WTC11 (cell line): ENCODE measurements at regions not wholly inside any gene's neighbourhood (a gene's known extent, or its start where the extent isn't known, plus 50 kb on each side); places are given as distances from the start of the nearest gene placed in this dataset.

ENCODE experiments used
- ATAC-seq: fragments of 200-7000 bp; cut with Tn5 transposase; 2 replicates; pipeline ENCODE4 v1.10.0; 2021; ENCODE audit warnings: mild to moderate bottlenecking, moderate library complexity
- CTCF ChIA-PET: fragments of 300-600 bp; sonication (Branson Sonifier 250); formaldehyde crosslinking; loops from one replicate; lab custom pipeline; 2021; ENCODE audit warnings: antibody characterized with exemption; lab: Charles Lee
- POLR2A ChIA-PET: fragments of 350-600 bp; sonication (Branson Sonifier 250); formaldehyde crosslinking; loops from one replicate; lab custom pipeline; 2021; ENCODE audit warnings: antibody characterized with exemption; lab: Charles Lee
- DNase-seq: peaks from one replicate; pipeline ENCODE4 v3.0.0; 2021; ENCODE audit warnings: low spot score
- H3K27ac Mint-ChIP-seq: 2 replicates; pipeline ENCODE4 v1.8.0; 2021; ENCODE audit warnings: mixed read lengths
- H3K27me3 Mint-ChIP-seq: 2 replicates; pipeline ENCODE4 v1.8.0; 2021; ENCODE audit warnings: low read depth, mild to moderate bottlenecking, moderate library complexity, mixed read lengths
- H3K36me3 Mint-ChIP-seq: 2 replicates; pipeline ENCODE4 v1.8.0; 2021; ENCODE audit warnings: mixed read lengths
- H3K4me1 Mint-ChIP-seq: 2 replicates; pipeline ENCODE4 v1.8.0; 2022; ENCODE audit warnings: mixed read lengths
- H3K4me3 Mint-ChIP-seq: 2 replicates; pipeline ENCODE4 v1.8.0; 2021; ENCODE audit warnings: mild to moderate bottlenecking, moderate library complexity, mixed read lengths
- H3K9me3 Mint-ChIP-seq: 2 replicates; pipeline ENCODE4 v1.8.0; 2021; ENCODE audit warnings: mixed read lengths
- ATF6 ChIP-seq: sonication (generic); formaldehyde crosslinking; IDR thresholded peaks from 2 replicates; pipeline ENCODE4 v1.8.1; 2023; ENCODE audit warnings: mild to moderate bottlenecking, missing genetic modification reagents
- CDX4 ChIP-seq: fragments of 250-450 bp; sonication (Bioruptor Pico); IDR thresholded peaks from 2 replicates; pipeline ENCODE4 v1.9.0; 2021; ENCODE audit warnings: moderate library complexity, mild to moderate bottlenecking, inconsistent platforms, borderline replicate concordance
- E2F1 ChIP-seq: sonication (generic); formaldehyde crosslinking; IDR thresholded peaks from 2 replicates; pipeline ENCODE4 v1.8.0; 2022; ENCODE audit warnings: mild to moderate bottlenecking, missing genetic modification reagents
- ELF4 ChIP-seq: sonication (generic); formaldehyde crosslinking; IDR thresholded peaks from 2 replicates; pipeline ENCODE4 v1.8.1; 2022; ENCODE audit warnings: low read depth, mild to moderate bottlenecking, moderate library complexity, missing genetic modification reagents
- ERG ChIP-seq: fragments of 250-450 bp; sonication (Bioruptor Pico); IDR thresholded peaks from 2 replicates; pipeline ENCODE4 v1.8.0; 2021; ENCODE audit warnings: mild to moderate bottlenecking
- FOXP1 ChIP-seq: sonication (generic); formaldehyde crosslinking; IDR thresholded peaks from 2 replicates; pipeline ENCODE4 v1.8.0; 2022; ENCODE audit warnings: missing genetic modification reagents, mild to moderate bottlenecking, moderate library complexity, borderline replicate concordance
- FOXP4 ChIP-seq: sonication (generic); formaldehyde crosslinking; IDR thresholded peaks from 2 replicates; pipeline ENCODE4 v1.8.0; 2022; ENCODE audit warnings: mild to moderate bottlenecking, missing genetic modification reagents
- KAT7 ChIP-seq: sonication (generic); formaldehyde crosslinking; IDR thresholded peaks from 2 replicates; pipeline ENCODE4 v1.8.1; 2023; ENCODE audit warnings: missing genetic modification reagents, mild to moderate bottlenecking, borderline replicate concordance
- MAX ChIP-seq: sonication (generic); formaldehyde crosslinking; IDR thresholded peaks from 2 replicates; pipeline ENCODE4 v1.8.0; 2022; ENCODE audit warnings: mild to moderate bottlenecking, missing genetic modification reagents
- NFATC4 ChIP-seq: fragments of 250-450 bp; sonication (Bioruptor Pico); IDR thresholded peaks from 2 replicates; pipeline ENCODE4 v1.9.0; 2021; ENCODE audit warnings: mild to moderate bottlenecking
- NFYB ChIP-seq: sonication (generic); formaldehyde crosslinking; conservative IDR thresholded peaks from 2 replicates; pipeline ENCODE4 v1.8.0; 2022; ENCODE audit warnings: low read depth, missing genetic modification reagents
- NR1H2 ChIP-seq: sonication (generic); formaldehyde crosslinking; IDR thresholded peaks from 2 replicates; pipeline ENCODE4 v1.9.0; 2021; ENCODE audit warnings: mild to moderate bottlenecking, moderate library complexity, missing genetic modification reagents
- SMAD4 ChIP-seq: sonication (generic); formaldehyde crosslinking; IDR thresholded peaks from 2 replicates; pipeline ENCODE4 v1.8.0; 2022; ENCODE audit warnings: mild to moderate bottlenecking, missing genetic modification reagents
- SOX15 ChIP-seq: fragments of 250-450 bp; sonication (Bioruptor Pico); IDR thresholded peaks from 2 replicates; pipeline ENCODE4 v1.9.0; 2021; ENCODE audit warnings: mild to moderate bottlenecking
- TCF7 ChIP-seq: sonication (generic); formaldehyde crosslinking; IDR thresholded peaks from 2 replicates; pipeline ENCODE4 v1.8.0; 2022; ENCODE audit warnings: mild to moderate bottlenecking, low read depth, missing genetic modification reagents, moderate library complexity
- TEAD1 ChIP-seq: sonication (generic); formaldehyde crosslinking; IDR thresholded peaks from 2 replicates; pipeline ENCODE4 v1.8.0; 2022; ENCODE audit warnings: mild to moderate bottlenecking, missing genetic modification reagents
- USF2 ChIP-seq: sonication (generic); formaldehyde crosslinking; IDR thresholded peaks from 2 replicates; pipeline ENCODE4 v1.8.1; 2023; ENCODE audit warnings: mild to moderate bottlenecking, missing genetic modification reagents, moderate library complexity
- ZBTB21 ChIP-seq: sonication (generic); formaldehyde crosslinking; IDR thresholded peaks from 2 replicates; pipeline ENCODE4 v1.8.1; 2023; ENCODE audit warnings: mild to moderate bottlenecking, missing genetic modification reagents, borderline replicate concordance
- ZBTB43 ChIP-seq: sonication (generic); formaldehyde crosslinking; IDR thresholded peaks from 2 replicates; pipeline ENCODE4 v1.8.1; 2023; ENCODE audit warnings: mild to moderate bottlenecking, missing genetic modification reagents
- ZMAT4 ChIP-seq: fragments of 250-450 bp; sonication (Bioruptor Pico); IDR thresholded peaks from 2 replicates; pipeline ENCODE4 v1.9.0; 2021; ENCODE audit warnings: mild to moderate bottlenecking
- ZNF263 ChIP-seq: sonication (generic); formaldehyde crosslinking; IDR thresholded peaks from 2 replicates; pipeline ENCODE4 v1.8.1; 2022; ENCODE audit warnings: low read depth, mild to moderate bottlenecking, moderate library complexity, missing genetic modification reagents
- ZNF317 ChIP-seq: sonication (generic); formaldehyde crosslinking; IDR thresholded peaks from 2 replicates; pipeline ENCODE4 v1.8.1; 2023; ENCODE audit warnings: low read depth, mild to moderate bottlenecking, moderate library complexity, missing genetic modification reagents, borderline replicate concordance

- Mint-ChIP-seq H3K4me1 (peaks cover 70% of the 10 kb centered on the region), H3K36me3 (no peaks in the 10 kb centered on the region), H3K4me3 (no peak overlapping the region), H3K9me3 (peaks cover 4% of the 10 kb centered on the region; the same call in 1 of the 2 replicates), H3K27ac (peak overlapping the region; percentile 75), H3K27me3 (no peaks in the 10 kb centered on the region)
- no peak for TF ChIP-seq KAT7 (CRISPR knock-in tag)
- no peak for TF ChIP-seq FOXP4 (CRISPR knock-in tag)
- no peak for TF ChIP-seq ZBTB43 (CRISPR knock-in tag)
- TF ChIP-seq ERG (CRISPR knock-in tag): no peak
- no peak for TF ChIP-seq ELF4
- no peak for TF ChIP-seq USF2
- no peak for TF ChIP-seq ZMAT4 (CRISPR knock-in tag)
- TF ChIP-seq ZBTB21 (CRISPR knock-in tag): no peak
- TF ChIP-seq NR1H2 (CRISPR knock-in tag): no peak
- CTCF ChIA-PET: no interaction called here
- ATAC-seq (peak; percentile 75), DNase-seq (no peak)
- POLR2A ChIA-PET: no interaction called here
These were observed 122.5 kb upstream of the TRPM3 start for GRCh38 chr9:71243951-71244350.

- Mint-ChIP-seq H3K36me3 (no peaks in the 10 kb centered on the region), H3K4me3 (no peak overlapping the region), H3K27ac (no peak overlapping the region), H3K4me1 (peaks cover 72% of the 10 kb centered on the region), H3K27me3 (no peaks in the 10 kb centered on the region), H3K9me3 (peaks cover 4% of the 10 kb centered on the region; the same call in 1 of the 2 replicates)
- DNase-seq (no peak), ATAC-seq (no peak)
- POLR2A ChIA-PET: no interaction called here
- CTCF ChIA-PET: interaction anchor here (1.0 kb wide), 1 partner anchor 576 kb away, joined by 3 read pairs; no protein-coding TSS in a partner anchor
- no peak for TF ChIP-seq ZNF317
- no peak for TF ChIP-seq ZNF263 (CRISPR knock-in tag)
- no peak for TF ChIP-seq SOX15
- TF ChIP-seq NFYB (CRISPR knock-in tag): no peak
- no peak for TF ChIP-seq TEAD1 (CRISPR knock-in tag)
- no peak for TF ChIP-seq ATF6 (CRISPR knock-in tag)
- TF ChIP-seq FOXP1 (CRISPR knock-in tag): no peak
- no peak for TF ChIP-seq MAX
- no peak for TF ChIP-seq NFATC4 (CRISPR knock-in tag)
- no peak for TF ChIP-seq TCF7 (CRISPR knock-in tag)
- no peak for TF ChIP-seq ZBTB43 (CRISPR knock-in tag)
- no peak for TF ChIP-seq CDX4
- no peak for TF ChIP-seq E2F1
- TF ChIP-seq SMAD4 (CRISPR knock-in tag): no peak
These were observed 120.7 kb upstream of the TRPM3 start for GRCh38 chr9:71242081-71242480.
